Mononuclear cell (primary cell): ENCODE measurements at regions not wholly inside any gene's neighbourhood (a gene's known extent, or its start where the extent isn't known, plus 50 kb on each side); places are given as distances from the start of the nearest gene placed in this dataset.
"Not testable (repeated sequence)": the region's sequence is repeated elsewhere in the genome, so short reads cannot be mapped to it uniquely, and the experiment has no call there.

Experiments used
- H3K27me3 ChIP-seq: 2 replicates; pipeline ENCODE4 v1.6.0; 2011; ENCODE audit warnings: low read length, control low read depth; ENCODE audit not compliant: insufficient read depth
- H3K4me1 ChIP-seq: 2 replicates; pipeline ENCODE4 v1.5.1; 2011; ENCODE audit warnings: mild to moderate bottlenecking, low read length, control low read depth; ENCODE audit not compliant: insufficient read depth
- H3K4me3 ChIP-seq: 2 replicates; pipeline ENCODE4 v1.5.1; 2011; ENCODE audit warnings: mild to moderate bottlenecking, low read length, moderate library complexity
- H3K9me3 ChIP-seq: 2 replicates; pipeline ENCODE4 v1.5.1; 2011; ENCODE audit warnings: low read depth, mild to moderate bottlenecking, control low read depth, low read length

- peaks cover 12% of the 10 kb centered on the region for H3K4me1 ChIP-seq
- H3K4me3 ChIP-seq = no peak overlapping the region
- no peaks in the 10 kb centered on the region for H3K27me3 ChIP-seq
- H3K9me3 ChIP-seq = no peaks in the 10 kb centered on the region
These were observed 142.2 kb downstream of the FAM76B start for GRCh38 chr11:95647355-95647754.

- H3K27me3 ChIP-seq = no peaks in the 10 kb centered on the region
- H3K9me3 ChIP-seq = no peaks in the 10 kb centered on the region
- H3K4me3 ChIP-seq = no peak overlapping the region
- H3K4me1 ChIP-seq = peaks cover 7% of the 10 kb centered on the region
These were observed 148.1 kb downstream of the FAM76B start for GRCh38 chr11:95641495-95641894.

- no peaks in the 10 kb centered on the region for H3K9me3 ChIP-seq
- no peak overlapping the region for H3K4me3 ChIP-seq
- H3K4me1 ChIP-seq = peaks cover 7% of the 10 kb centered on the region
- no peaks in the 10 kb centered on the region for H3K27me3 ChIP-seq
These were observed 151.1 kb downstream of the FAM76B start for GRCh38 chr11:95638501-95638900.

- Histone ChIP-seq H3K4me1 (no peaks in the 10 kb centered on the region), H3K4me3 (no peak overlapping the region), H3K9me3 (peaks cover 13% of the 10 kb centered on the region), H3K27me3 (no peaks in the 10 kb centered on the region)
These were observed 164.2 kb downstream of the FAM76B start for GRCh38 chr11:95625164-95625900.

DNA sequence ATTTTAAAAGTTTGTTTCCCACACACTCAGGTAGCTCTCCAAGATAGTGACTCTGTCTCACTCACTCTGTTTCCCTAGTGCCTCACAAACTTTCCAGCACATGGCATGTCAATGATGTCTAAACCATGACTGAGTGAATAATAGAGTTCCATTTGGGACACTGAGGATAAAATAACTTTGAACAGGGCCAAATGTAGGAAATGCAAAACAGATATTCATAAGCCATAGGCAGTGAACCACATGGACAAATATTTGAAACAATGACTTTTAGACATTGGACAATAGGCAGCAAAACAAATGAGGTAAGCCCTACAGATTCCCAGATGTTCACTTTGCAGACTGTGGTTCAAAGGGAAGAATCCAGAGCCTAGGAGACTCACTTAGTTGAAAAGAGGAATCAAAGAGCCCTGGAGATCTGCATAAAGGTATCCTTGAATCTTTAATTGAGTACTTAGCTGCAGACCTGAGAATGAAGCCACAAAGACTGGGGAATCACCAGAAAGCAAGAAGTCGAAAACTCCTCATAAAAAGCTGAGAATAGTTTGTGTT, 173.3 kb downstream of the FAM76B start:
- no peaks in the 10 kb centered on the region for H3K27me3 ChIP-seq
- no peaks in the 10 kb centered on the region for H3K4me1 ChIP-seq
- H3K9me3 ChIP-seq = peaks cover 16% of the 10 kb centered on the region
- H3K4me3 ChIP-seq = no peak overlapping the region

GRCh38 chr11:95611827-95612226, 177.8 kb downstream of the FAM76B start:
- no peaks in the 10 kb centered on the region for H3K27me3 ChIP-seq
- H3K4me1 ChIP-seq = no peaks in the 10 kb centered on the region
- H3K9me3 ChIP-seq = no peaks in the 10 kb centered on the region
- no peak overlapping the region for H3K4me3 ChIP-seq

DNA sequence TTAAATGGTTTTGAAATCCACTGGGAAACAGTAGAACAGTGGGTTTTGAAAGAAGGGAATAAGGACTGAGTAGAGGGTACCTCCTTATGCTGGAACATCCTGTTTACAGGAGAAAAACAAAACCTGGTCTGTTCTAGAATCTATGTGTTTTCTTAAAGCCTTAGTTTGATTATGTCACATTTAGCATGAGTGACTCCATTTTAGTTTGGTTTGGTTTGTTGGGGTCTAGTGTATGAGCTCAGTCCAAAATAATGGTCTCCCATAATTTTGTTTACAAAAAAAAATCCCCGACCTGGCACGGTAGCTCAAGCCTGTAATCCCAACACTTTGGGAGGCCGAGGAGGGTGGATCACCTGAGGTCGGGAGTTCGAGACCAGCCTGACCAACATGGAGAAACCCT, 179.4 kb downstream of the FAM76B start:
- not testable (repeated sequence) for H3K4me1 ChIP-seq, H3K4me3 ChIP-seq, H3K9me3 ChIP-seq, H3K27me3 ChIP-seq

DNA sequence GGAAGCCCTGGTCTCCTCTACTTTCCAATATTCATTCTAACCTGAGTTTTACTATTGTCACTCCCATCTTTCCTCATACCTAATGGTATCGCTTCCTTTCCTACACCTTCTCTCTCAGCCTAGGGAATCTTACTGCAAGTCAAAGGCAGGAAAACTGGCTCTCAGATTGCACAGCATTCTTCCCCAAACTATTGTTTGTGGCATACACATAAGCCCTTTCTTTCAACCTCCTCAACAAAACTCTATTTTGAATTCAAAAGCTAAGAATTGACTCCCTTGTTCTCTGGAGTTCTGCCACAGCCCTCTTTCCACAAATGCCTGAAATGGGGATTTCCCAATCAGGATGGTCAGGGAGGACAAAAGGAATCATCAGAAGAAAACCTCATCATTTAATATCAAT, 181.5 kb downstream of the FAM76B start:
- no peaks in the 10 kb centered on the region for H3K27me3 ChIP-seq
- peaks cover 7% of the 10 kb centered on the region for H3K4me1 ChIP-seq
- H3K9me3 ChIP-seq = no peaks in the 10 kb centered on the region
- H3K4me3 ChIP-seq = no peak overlapping the region

DNA sequence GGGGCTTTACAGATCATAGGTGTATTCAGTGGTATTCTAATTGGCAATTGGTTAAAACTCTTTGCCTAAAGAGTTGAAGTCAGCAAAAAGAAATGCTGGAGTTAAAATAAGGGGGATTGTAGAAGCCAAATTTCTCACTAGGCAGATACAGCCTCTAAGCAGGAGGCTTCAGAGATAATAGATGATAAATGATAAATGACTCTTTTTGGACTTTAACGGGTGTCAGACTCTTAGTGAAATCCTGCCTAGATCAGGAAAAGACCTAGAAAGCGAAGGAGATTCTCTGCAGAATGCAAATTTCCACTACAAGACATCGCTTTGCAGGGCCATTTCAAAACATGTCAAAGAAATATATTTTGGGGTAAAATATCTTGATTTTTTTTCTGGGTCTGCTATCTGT, 182.8 kb downstream of the FAM76B start:
- H3K4me1 ChIP-seq = peaks cover 7% of the 10 kb centered on the region
- H3K4me3 ChIP-seq = no peak overlapping the region
- no peaks in the 10 kb centered on the region for H3K9me3 ChIP-seq
- H3K27me3 ChIP-seq = no peaks in the 10 kb centered on the region

DNA sequence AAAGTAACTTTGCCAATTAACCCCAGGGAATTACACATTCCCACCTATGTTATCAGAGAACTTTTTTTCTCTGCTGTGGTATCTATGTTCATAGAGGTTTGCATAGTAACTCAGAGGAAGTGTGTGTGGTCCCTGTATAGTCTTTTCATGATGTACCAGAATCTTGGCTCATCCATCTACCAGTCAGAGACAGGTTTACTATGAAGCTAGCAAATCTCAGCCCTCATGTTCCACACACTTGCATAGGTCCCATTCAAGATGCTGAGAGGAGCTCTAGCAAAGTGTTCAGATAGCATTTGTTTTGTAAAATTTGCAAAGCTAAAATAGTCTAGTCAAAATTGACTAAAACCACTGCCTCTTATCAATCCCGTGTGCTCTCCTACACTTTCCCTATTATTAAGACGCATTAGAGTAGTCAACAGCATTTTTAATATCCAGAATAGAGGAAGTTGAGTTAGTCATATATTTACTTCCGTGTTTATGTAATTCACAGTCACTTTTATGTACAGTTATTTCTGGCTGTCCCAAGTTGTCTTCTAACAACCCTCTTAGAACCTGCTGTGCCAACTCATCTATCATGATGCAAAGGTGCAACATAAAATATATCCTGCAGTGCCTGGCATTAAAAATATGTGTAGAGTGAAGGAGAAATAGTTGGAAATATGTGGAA, 184.2 kb downstream of the FAM76B start:
- H3K4me3 ChIP-seq = no peak overlapping the region
- H3K4me1 ChIP-seq = peaks cover 7% of the 10 kb centered on the region
- no peaks in the 10 kb centered on the region for H3K27me3 ChIP-seq
- no peaks in the 10 kb centered on the region for H3K9me3 ChIP-seq

DNA sequence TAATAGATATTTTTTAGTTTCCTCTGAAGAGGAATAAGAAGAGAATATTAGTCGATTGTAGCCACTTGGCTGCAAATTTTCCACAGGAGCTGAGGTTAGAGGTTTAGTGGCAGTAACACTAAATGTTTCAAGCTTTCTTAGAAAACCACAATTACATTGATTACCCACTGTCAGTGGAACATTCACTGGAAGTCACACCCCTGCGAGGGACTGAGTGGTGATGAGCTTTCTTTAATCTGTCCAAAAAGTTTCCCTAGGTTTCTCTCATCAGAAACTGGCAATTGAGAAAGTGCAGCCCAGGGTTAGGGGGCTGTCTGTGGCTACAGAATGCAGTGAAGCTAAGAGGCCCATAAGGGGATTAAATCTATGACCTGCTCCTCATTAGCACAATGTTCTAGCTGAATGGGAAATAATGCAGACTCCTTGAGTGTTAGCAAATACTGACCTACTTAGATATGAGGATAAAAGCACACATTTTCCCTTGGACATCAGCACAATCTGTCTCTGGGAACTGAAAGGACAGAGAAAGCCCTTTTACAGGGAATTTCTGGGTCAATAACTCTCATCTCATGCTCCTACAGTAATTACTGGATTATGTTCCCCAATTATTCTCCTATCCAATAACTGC, 189.5 kb downstream of the FAM76B start:
- no peak overlapping the region for H3K4me3 ChIP-seq
- H3K9me3 ChIP-seq = no peaks in the 10 kb centered on the region
- no peaks in the 10 kb centered on the region for H3K27me3 ChIP-seq
- H3K4me1 ChIP-seq = no peaks in the 10 kb centered on the region

DNA sequence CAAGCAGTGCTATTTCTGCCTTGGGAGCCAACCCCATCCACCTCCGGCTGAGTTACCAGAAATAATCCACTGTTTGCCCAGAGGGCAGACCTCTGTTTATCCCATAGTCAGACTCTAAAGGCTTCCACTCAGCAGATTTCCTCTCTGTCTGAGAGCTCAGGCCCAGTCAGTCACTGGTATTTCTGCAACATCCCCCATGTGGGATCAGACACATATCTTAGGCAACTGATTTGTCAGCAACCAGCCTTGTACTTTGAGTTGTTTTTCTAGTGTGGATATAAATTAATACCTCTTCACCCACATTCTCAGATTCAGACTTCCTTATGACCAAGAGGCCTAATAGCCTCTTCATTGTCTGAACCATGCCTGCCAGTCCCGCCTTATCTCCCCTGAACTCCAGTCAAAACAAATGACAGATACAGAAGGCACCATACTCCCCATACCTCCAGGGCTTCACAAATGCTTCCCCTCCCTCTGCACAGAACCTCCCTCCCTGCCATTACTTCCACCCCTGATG, 193.6 kb downstream of the FAM76B start:
- Histone ChIP-seq H3K9me3 (no peaks in the 10 kb centered on the region), H3K4me3 (no peak overlapping the region), H3K27me3 (no peaks in the 10 kb centered on the region), H3K4me1 (no peaks in the 10 kb centered on the region)

DNA sequence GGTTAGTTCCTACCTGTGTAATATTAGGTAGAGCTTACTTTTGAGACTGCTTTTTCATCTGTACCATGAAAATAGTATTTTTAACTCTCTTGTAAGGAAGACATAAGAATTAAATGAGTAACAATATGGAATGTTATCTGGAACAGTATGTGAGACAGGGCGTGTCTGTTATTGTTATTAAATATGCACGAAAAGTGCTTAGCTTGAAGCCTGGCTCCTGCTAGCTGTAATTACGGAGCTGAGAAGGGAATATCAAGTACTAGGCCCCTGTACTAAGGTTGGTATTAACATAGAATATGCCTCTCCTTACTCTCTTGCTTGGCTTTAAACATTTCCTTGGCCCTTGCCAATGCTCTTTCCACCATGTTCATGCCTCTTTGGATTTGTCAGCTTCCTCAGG, 194.0 kb downstream of the FAM76B start:
- H3K27me3 ChIP-seq = no peaks in the 10 kb centered on the region
- H3K4me1 ChIP-seq = no peaks in the 10 kb centered on the region
- H3K9me3 ChIP-seq = no peaks in the 10 kb centered on the region
- H3K4me3 ChIP-seq = no peak overlapping the region

DNA sequence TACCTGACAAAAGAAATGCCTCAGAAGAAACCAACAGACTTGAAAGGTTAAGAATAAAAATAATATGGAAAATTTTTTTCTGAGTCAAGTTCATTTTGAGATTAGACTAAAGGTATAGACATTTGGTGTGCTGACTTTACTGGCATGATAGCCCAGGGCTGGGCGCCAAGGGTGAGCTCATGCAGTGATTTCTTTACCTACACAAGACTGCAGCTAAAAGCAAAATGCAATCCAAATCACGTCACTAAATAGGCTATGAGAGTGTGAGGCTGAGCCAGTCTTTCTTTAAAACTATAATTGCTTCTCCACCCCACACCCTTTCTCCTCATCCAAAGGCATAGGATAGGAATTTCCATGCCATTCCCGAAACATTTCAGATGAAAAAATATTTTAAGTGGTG, 196.5 kb downstream of the FAM76B start:
- Histone ChIP-seq H3K27me3 (no peaks in the 10 kb centered on the region), H3K4me1 (no peaks in the 10 kb centered on the region), H3K4me3 (no peak overlapping the region)

GRCh38 chr11:95592471-95592870, 197.1 kb downstream of the FAM76B start:
- no peak overlapping the region for H3K4me3 ChIP-seq
- H3K9me3 ChIP-seq = no peaks in the 10 kb centered on the region
- no peaks in the 10 kb centered on the region for H3K27me3 ChIP-seq
- no peaks in the 10 kb centered on the region for H3K4me1 ChIP-seq

More for the DNA sequence above, 196.5 kb downstream of the FAM76B start:
- H3K9me3 ChIP-seq = no peaks in the 10 kb centered on the region
